ENCODE measurements at regions not wholly inside any gene's neighbourhood (a gene's known extent, or its start where the extent isn't known, plus 50 kb on each side); places are given as distances from the start of the nearest gene placed in this dataset.
A peak's percentile ranks its signal among the peaks of the same experiment; 100 is the strongest.

DNA sequence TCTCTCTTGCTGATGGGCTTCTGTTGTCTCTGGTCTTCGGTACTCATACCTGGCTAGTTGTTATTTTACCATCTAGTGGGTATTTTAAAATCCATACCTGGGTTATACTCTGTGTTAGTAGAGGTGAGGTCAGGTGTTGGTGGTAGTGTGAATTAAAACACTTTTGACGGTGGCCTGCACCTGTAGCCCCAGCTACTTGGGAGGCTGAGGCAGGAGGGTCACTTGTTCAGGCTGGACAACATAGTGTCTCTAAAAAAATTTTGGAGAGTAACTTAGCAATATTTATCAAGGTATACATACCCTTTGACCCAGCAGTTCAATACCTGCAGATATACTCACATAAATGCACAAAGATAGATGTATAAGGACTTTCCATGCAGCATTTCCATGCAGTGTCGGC is 55.4 kb downstream of the GSX1 start:
- intact Hi-C loops (cut with micrococcal nuclease) = no loop called here
- Mint-ChIP-seq H3K27me3 (peaks cover 15% of the 10 kb centered on the region), H3K36me3 (ENCODE audit: low read depth) (no peaks in the 10 kb centered on the region), H3K4me3 (no peak overlapping the region), H3K27ac (no peak overlapping the region), H3K9me3 (no peaks in the 10 kb centered on the region), H3K4me1 (no peaks in the 10 kb centered on the region)
- DNase-seq = no peak

DNA sequence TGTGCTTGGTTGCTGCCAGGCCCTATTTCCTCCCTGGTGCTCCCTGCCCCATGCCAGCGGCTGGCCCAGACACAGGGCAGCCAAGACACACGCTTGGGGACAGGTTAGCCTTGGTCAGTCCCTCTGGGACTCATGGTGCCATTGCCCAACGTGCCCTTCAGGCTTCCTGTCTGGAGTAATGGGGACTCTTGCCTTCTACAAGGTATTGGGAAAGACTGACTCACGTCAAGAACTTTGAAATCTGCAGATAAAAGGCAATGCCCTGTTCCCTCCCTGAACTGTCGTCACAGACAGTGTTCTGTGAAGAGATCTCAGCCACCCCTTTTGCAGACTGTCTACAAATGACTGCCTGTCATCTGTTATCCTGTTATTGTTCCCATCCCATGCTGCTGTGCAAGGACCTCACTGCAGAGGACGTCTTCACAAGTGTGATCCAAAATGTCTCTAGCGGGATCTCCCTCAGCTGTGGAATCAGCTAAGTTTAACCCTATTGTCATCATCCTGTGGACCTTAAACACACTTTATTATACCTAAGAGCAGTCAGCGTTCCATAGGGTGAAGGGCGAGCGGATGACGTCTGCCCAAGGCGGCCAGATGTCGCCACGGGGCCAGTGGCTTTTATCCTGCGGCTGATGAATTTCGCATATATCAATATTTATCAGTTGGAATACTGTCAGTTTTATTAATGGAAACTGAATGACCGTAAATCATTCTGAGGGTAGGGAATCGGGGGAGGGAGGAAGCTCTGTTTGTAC is 59.0 kb downstream of the GSX1 start:
- Mint-ChIP-seq H3K4me1 (no peaks in the 10 kb centered on the region), H3K27me3 (peaks cover 7% of the 10 kb centered on the region), H3K27ac (no peak overlapping the region), H3K36me3 (ENCODE audit: low read depth) (no peaks in the 10 kb centered on the region), H3K9me3 (no peaks in the 10 kb centered on the region), H3K4me3 (no peak overlapping the region)
- intact Hi-C loops (cut with micrococcal nuclease) = no loop called here
- no peak for DNase-seq

DNA sequence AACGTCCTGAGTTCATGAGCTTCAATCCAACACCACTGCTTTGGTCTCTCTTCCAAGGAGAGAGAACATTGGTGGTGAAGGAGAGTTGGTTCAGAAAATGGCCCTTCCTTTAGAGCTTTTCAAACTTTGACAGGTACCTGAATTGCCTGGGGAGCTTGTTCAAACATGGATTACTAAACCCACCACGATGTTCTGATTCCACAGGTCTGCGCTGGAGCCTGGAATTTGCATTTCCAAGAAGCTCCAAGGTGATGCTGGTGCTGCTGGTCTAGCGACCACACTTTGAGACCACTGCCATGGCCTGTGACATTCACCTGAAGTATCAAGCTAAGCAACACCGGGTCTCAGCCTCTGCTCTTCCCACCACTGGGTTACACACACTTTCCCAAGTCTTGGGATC is 60.2 kb downstream of the GSX1 start:
- no peaks in the 10 kb centered on the region for H3K9me3 Mint-ChIP-seq
- DNase-seq = no peak
- H3K36me3 Mint-ChIP-seq (ENCODE audit: low read depth) = no peaks in the 10 kb centered on the region
- no peak overlapping the region for H3K27ac Mint-ChIP-seq
- peaks cover 5% of the 10 kb centered on the region for H3K27me3 Mint-ChIP-seq
- no peak overlapping the region for H3K4me3 Mint-ChIP-seq
- intact Hi-C loops (cut with micrococcal nuclease) = no loop called here
- H3K4me1 Mint-ChIP-seq = no peaks in the 10 kb centered on the region

DNA sequence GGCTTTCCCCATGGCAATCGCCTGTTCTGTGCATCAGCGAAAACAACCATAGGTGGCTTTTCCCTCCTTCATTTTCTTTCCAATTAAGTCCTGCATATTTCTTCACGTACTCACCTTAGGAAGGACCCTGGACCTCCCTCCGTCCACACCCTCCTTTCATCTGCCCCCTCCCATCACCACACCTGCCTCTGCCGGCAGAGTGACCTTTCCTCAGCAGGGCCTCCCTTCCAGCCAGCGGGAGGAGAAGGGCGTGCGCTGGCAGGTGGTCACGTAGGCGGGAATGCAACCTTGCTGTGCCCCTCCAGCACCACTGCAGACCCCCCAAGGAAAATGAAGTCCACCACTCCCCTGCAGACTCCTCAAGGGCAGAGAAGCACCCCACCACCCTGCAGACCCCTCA is 61.1 kb downstream of the GSX1 start:
- Mint-ChIP-seq H3K27me3 (peaks cover 3% of the 10 kb centered on the region), H3K27ac (no peak overlapping the region), H3K36me3 (ENCODE audit: low read depth) (no peaks in the 10 kb centered on the region), H3K9me3 (no peaks in the 10 kb centered on the region), H3K4me1 (no peaks in the 10 kb centered on the region), H3K4me3 (no peak overlapping the region)
- no peak for DNase-seq
- intact Hi-C loops (cut with micrococcal nuclease) = no loop called here

DNA sequence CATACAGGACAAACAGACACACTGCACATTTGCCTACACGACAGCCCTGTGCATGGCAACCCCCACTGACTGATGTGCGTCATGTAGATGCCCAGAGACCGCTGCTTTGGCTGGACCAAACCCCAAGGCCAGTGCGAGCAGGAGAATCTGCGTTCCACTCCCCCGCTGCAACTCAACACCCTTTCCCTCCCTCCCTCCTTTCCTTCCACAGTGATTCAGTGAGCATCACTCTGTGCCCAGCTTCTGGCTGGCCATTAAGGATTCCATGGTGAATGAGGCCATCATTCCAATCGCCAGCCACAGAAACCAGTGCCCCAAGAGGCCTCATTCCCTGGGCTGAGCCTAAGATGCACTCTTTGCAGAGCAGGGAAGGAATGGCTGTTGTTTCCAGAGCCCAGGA is 61.6 kb downstream of the GSX1 start:
- DNase-seq = no peak
- Mint-ChIP-seq H3K4me3 (no peak overlapping the region), H3K27ac (no peak overlapping the region), H3K36me3 (ENCODE audit: low read depth) (no peaks in the 10 kb centered on the region), H3K4me1 (no peaks in the 10 kb centered on the region), H3K9me3 (no peaks in the 10 kb centered on the region), H3K27me3 (peaks cover 2% of the 10 kb centered on the region)
- intact Hi-C loops (cut with micrococcal nuclease) = no loop called here

DNA sequence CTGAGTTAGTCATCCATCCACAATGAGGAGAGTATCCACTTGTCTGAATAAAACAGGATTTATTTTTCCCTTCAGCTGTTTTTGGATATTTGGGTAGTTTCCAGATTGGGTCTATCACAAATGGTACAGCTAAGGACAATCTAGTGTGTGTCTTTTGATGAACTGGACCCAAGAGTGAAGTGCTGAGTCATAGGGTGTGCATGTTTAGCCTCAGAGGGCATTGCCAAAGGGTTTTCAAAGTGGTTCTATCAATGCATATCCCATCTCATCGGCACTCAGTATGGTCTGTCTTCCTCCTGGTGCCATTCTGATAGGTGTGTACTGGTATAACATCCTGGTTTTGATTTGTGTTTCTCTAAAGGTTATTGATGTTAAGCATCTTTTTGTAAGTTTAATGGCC is 62.3 kb downstream of the GSX1 start:
- H3K4me3 Mint-ChIP-seq = no peak overlapping the region
- peaks cover 2% of the 10 kb centered on the region for H3K27me3 Mint-ChIP-seq
- intact Hi-C loops (cut with micrococcal nuclease) = no loop called here

DNA sequence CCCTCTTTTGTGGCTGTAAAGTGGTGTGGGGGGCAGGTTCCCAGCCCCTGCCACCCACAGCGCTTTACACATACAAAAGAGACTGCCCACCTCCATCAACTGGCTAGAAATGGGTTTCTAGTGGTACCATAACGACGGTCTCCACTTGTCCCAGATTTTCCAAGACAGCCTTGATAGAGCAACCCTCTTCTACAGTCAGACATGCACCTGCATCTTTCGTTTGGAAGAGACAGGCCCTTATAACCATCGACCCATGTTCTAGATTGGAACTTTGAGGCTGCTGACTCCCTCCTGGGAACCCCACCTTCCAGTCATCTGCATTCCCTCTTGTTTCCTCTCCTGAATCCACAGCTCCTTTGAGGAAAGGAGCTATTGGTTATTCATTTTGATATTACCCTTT is 63.1 kb downstream of the GSX1 start:
- intact Hi-C loops (cut with micrococcal nuclease) = no loop called here
- peaks cover 2% of the 10 kb centered on the region for H3K27me3 Mint-ChIP-seq
- H3K36me3 Mint-ChIP-seq (ENCODE audit: low read depth) = no peaks in the 10 kb centered on the region
- no peaks in the 10 kb centered on the region for H3K4me1 Mint-ChIP-seq
- H3K4me3 Mint-ChIP-seq = no peak overlapping the region
- no peak overlapping the region for H3K27ac Mint-ChIP-seq
- no peaks in the 10 kb centered on the region for H3K9me3 Mint-ChIP-seq
- no peak for DNase-seq

More for the DNA sequence above, 62.3 kb downstream of the GSX1 start:
- Mint-ChIP-seq H3K36me3 (ENCODE audit: low read depth) (no peaks in the 10 kb centered on the region), H3K27ac (no peak overlapping the region), H3K4me1 (no peaks in the 10 kb centered on the region), H3K9me3 (no peaks in the 10 kb centered on the region)
- no peak for DNase-seq

DNA sequence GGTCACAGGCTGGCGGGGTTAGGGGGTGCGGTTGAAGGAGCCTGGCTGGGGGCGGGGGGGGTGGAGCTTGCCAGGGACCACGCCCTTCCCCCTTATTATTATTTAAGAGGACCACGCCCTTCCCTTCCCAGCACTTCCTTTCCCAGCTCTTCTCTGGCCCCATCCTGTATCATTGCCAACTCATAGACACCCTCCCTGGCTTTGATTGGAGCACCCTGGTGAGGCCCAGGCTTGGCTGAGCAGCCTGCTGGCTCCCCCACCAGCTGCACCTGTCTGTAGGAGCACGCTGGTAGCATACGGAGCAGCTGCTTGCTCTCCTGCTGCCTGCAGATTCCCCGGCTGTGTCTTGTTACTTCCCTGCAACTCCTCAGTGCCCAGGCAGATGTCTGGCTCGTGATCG is 62.5 kb upstream of the PDX1 start:
- Mint-ChIP-seq H3K9me3 (no peaks in the 10 kb centered on the region), H3K36me3 (ENCODE audit: low read depth) (no peaks in the 10 kb centered on the region), H3K4me1 (no peaks in the 10 kb centered on the region), H3K27ac (no peak overlapping the region), H3K4me3 (no peak overlapping the region), H3K27me3 (peaks cover 2% of the 10 kb centered on the region)
- DNase-seq = no peak
- intact Hi-C loops (cut with micrococcal nuclease) = no loop called here

DNA sequence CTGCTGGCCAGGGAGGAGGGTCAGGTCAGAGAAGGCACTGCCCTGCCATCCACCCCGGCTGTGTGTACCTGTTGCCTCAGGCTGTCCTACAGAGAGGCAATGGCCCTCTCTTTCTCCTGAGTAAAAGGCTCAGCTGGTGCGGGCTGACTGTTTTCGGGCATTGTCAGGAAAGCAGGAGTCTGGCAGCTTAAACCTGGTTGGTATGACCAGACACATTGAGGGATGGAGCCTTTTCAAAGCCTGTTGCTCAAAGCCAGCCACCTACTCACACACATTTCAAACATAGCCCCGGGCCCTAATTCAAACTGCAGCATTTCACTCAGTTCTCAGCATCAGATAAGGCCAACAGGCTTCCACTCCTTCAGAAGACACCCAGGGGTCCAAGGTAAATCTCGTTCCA is 61.8 kb upstream of the PDX1 start:
- H3K27ac Mint-ChIP-seq = no peak overlapping the region
- intact Hi-C loops (cut with micrococcal nuclease) = no loop called here

DNA sequence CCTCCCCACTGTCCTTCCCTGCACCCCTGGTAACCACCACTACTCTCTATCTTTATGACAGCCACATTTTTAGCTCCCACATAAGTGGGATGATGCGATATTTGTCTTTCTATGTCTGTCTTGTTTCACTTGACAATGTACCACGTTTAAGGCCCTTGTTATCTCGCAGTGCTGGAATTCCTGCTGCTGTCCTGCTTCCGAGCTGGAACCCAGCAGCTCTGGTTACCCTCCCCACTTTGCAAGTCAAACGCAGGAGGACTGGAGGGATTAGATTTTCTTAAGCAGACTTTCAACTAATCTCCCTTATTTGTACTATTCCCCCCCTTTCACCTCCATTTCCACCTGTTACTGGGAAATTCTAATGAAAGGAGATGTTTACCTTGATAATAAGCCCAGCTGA is 59.1 kb upstream of the PDX1 start:
- H3K9me3 Mint-ChIP-seq = no peaks in the 10 kb centered on the region
- H3K4me1 Mint-ChIP-seq = no peaks in the 10 kb centered on the region
- intact Hi-C loops (cut with micrococcal nuclease) = no loop called here
- no peak overlapping the region for H3K4me3 Mint-ChIP-seq
- peaks cover 17% of the 10 kb centered on the region for H3K27me3 Mint-ChIP-seq
- no peaks in the 10 kb centered on the region for H3K36me3 Mint-ChIP-seq (ENCODE audit: low read depth)
- H3K27ac Mint-ChIP-seq = no peak overlapping the region
- DNase-seq = no peak

More for the DNA sequence above, 61.8 kb upstream of the PDX1 start:
- no peak overlapping the region for H3K4me3 Mint-ChIP-seq
- no peaks in the 10 kb centered on the region for H3K4me1 Mint-ChIP-seq
- H3K9me3 Mint-ChIP-seq = no peaks in the 10 kb centered on the region
- no peak for DNase-seq
- peaks cover 5% of the 10 kb centered on the region for H3K27me3 Mint-ChIP-seq
- no peaks in the 10 kb centered on the region for H3K36me3 Mint-ChIP-seq (ENCODE audit: low read depth)

DNA sequence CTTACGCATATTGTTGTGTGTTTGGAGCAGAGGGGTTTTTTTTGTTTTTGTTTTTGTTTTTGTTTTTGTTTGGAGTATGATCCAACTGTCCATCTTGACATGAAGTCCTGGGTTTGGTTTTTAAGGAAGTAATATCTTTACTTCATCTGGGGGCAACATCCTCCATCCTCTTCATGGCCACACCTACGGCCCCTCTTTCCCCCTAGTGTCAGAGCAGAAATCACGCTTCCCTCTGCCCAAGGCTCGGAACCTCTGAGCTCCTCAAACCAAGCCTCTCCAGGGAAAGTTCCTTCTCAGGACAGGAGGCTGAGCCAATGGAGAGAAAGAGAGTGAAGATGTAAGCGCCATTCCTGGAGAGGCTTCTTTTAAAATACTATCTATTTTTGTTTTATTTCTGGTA is 58.6 kb upstream of the PDX1 start:
- H3K9me3 Mint-ChIP-seq = no peaks in the 10 kb centered on the region
- no peak overlapping the region for H3K4me3 Mint-ChIP-seq
- H3K27me3 Mint-ChIP-seq = peaks cover 19% of the 10 kb centered on the region
- no peaks in the 10 kb centered on the region for H3K36me3 Mint-ChIP-seq (ENCODE audit: low read depth)
- no peak for DNase-seq
- H3K27ac Mint-ChIP-seq = no peak overlapping the region
- intact Hi-C loops (cut with micrococcal nuclease) = no loop called here
- no peaks in the 10 kb centered on the region for H3K4me1 Mint-ChIP-seq

DNA sequence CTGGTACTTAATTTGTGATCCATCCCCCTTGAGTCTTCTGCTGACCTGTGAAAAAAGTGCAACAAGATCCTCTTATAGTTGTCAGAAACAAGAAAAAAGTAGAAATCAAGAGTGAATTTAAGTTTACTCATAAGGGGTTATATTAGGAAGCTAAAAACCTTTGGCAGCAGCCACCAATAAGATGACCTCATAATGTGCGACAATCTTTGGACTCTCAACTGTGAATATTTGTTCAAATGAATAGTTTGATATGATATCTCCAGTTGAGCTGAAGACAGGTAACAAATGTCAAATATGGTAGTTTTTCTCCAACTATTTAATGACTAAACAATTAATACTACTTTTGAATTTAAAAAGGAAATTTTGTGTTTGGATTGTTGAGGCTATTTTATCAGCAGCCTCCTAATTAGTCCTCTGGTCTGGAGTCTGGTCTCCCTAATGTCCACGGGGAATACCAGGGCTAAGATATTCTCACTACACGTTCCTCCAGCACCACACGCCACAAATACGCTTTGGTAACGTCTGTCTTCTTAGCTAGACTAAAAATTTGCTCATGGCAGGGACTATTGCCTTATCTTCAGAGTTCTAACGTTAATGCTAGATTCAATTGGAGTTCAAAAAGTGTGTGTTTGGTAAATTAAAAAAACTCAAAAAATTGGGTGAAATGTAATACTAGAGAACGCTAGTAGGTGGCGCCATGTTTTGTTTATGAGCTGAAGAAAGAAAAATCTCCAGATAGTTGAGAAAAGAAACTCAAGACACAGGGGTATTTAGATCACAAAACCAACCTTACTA is 51.0 kb upstream of the PDX1 start:
- intact Hi-C loops (cut with micrococcal nuclease) = no loop called here
- Mint-ChIP-seq H3K4me1 (no peaks in the 10 kb centered on the region), H3K27ac (no peak overlapping the region), H3K4me3 (no peak overlapping the region), H3K36me3 (ENCODE audit: low read depth) (no peaks in the 10 kb centered on the region), H3K9me3 (no peaks in the 10 kb centered on the region), H3K27me3 (peaks cover 19% of the 10 kb centered on the region)
- DNase-seq = peak; percentile 46

DNA sequence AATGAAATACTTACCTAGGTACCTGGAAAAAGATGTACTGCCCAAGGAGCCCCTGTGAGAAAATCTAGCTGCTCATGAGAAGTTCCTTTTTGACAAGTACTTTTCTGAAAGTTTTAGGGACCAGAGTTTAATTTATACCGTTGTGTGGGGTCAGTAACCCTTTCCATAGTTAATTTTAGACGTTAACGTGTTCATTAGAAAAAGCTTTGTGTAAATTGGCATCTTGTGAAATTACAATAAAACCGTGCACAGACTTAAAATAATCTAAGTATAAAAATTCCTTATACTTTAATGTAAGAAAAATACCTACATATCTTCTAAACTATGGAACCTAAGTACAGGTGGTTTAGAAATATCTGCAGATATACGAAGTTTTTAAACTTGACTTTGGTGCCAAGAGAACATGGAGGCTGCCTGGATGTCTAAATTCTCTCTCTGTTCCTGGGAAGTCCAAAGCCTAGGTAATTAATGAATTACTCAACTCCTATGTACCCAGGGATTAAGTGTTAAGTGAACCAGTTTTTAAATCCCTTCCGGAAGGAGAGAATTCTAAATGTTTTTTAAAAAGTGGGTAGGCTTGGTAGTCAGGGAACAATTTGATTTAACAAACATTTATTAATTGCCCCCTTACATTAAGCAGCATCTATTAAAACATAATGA is 50.2 kb upstream of the PDX1 start:
- Mint-ChIP-seq H3K9me3 (no peaks in the 10 kb centered on the region), H3K27me3 (peaks cover 18% of the 10 kb centered on the region), H3K27ac (no peak overlapping the region), H3K4me1 (no peaks in the 10 kb centered on the region), H3K4me3 (no peak overlapping the region), H3K36me3 (ENCODE audit: low read depth) (no peaks in the 10 kb centered on the region)
- DNase-seq = peak; percentile 30
- intact Hi-C loops (cut with micrococcal nuclease) = no loop called here

All from activated CD4-positive, alpha-beta T cell treated with anti-CD3 and anti-CD28 coated beads, Interleukin-2, amount 10 ng/mL, durations not matched to agents 24 days and 14 days (primary cell).